H9 (cell line): ENCODE measurements at regions not wholly inside any gene's neighbourhood (a gene's known extent, or its start where the extent isn't known, plus 50 kb on each side); places are given as distances from the start of the nearest gene placed in this dataset.

Experiments used
- DNase-seq: peaks from one replicate; pipeline ENCODE4 v3.0.0-alpha.2; 2017
- H2AFZ ChIP-seq: one replicate; pipeline ENCODE4 v1.6.1; 2013; ENCODE audit warnings: mild to moderate bottlenecking, low read length, control low read depth, moderate library complexity
- H2AK5ac ChIP-seq: 2 replicates; pipeline ENCODE4 v1.6.1; 2013; ENCODE audit warnings: low read length, control low read depth, mixed read lengths; ENCODE audit not compliant: insufficient read length
- H2BK120ac ChIP-seq: one replicate; pipeline ENCODE4 v1.6.1; 2013; ENCODE audit warnings: low read depth, mild to moderate bottlenecking, low read length, control low read depth, inconsistent platforms; ENCODE audit not compliant: poor library complexity, severe bottlenecking
- H2BK12ac ChIP-seq: 2 replicates; pipeline ENCODE4 v1.6.1; 2013; ENCODE audit warnings: low read length, control low read depth, mixed read lengths, low read depth; ENCODE audit not compliant: insufficient read length
- H2BK15ac ChIP-seq: 2 replicates; pipeline ENCODE4 v1.6.1; 2013; ENCODE audit warnings: low read depth, low read length, control low read depth
- H2BK20ac ChIP-seq: one replicate; pipeline ENCODE4 v1.6.1; 2013; ENCODE audit warnings: low read depth, mild to moderate bottlenecking, low read length, control low read depth, inconsistent platforms; ENCODE audit not compliant: poor library complexity, severe bottlenecking
- H2BK5ac ChIP-seq: 2 replicates; pipeline ENCODE4 v1.6.1; 2013; ENCODE audit warnings: low read length, control low read depth, mixed read lengths; ENCODE audit not compliant: insufficient read length
- H3K14ac ChIP-seq: 2 replicates; pipeline ENCODE4 v1.6.1; 2013; ENCODE audit warnings: low read length, control low read depth; ENCODE audit not compliant: insufficient read depth
- H3K18ac ChIP-seq: 2 replicates; pipeline ENCODE4 v1.6.1; 2013; ENCODE audit warnings: low read depth, mild to moderate bottlenecking, mixed read lengths, low read length, control low read depth; ENCODE audit not compliant: insufficient read length
- H3K23ac ChIP-seq: 2 replicates; pipeline ENCODE4 v1.6.1; 2013; ENCODE audit warnings: low read length, control low read depth, mixed read lengths, low read depth; ENCODE audit not compliant: insufficient read length
- H3K23me2 ChIP-seq: 2 replicates; pipeline ENCODE4 v1.6.1; 2013; ENCODE audit warnings: low read depth, mild to moderate bottlenecking, mixed read lengths, low read length, control low read depth; ENCODE audit not compliant: insufficient read length, poor library complexity, severe bottlenecking
- H3K27ac ChIP-seq: 2 replicates; pipeline ENCODE4 v1.5.1; 2013; ENCODE audit warnings: low read length, control low read depth, mixed read lengths, low read depth; ENCODE audit not compliant: insufficient read length
- H3K27me3 ChIP-seq: 2 replicates; pipeline ENCODE4 v1.6.1; 2013; ENCODE audit warnings: low read length, control low read depth, inconsistent platforms; ENCODE audit not compliant: insufficient read depth
- H3K4ac ChIP-seq: 2 replicates; pipeline ENCODE4 v1.6.1; 2013; ENCODE audit warnings: low read depth, mild to moderate bottlenecking, control low read depth, inconsistent platforms, low read length, moderate library complexity
- H3K4me1 ChIP-seq: 2 replicates; pipeline ENCODE4 v1.6.1; 2013; ENCODE audit warnings: low read length, control low read depth, inconsistent platforms; ENCODE audit not compliant: insufficient read depth
- H3K4me2 ChIP-seq: 2 replicates; pipeline ENCODE4 v1.6.1; 2013; ENCODE audit warnings: low read length, control low read depth, mixed read lengths; ENCODE audit not compliant: insufficient read length, insufficient read depth
- H3K56ac ChIP-seq: 2 replicates; pipeline ENCODE4 v1.6.1; 2013; ENCODE audit warnings: low read depth, mild to moderate bottlenecking, mixed read lengths, low read length, control low read depth; ENCODE audit not compliant: insufficient read length
- H3K79me1 ChIP-seq: 2 replicates; pipeline ENCODE4 v1.6.1; 2013; ENCODE audit warnings: low read depth, mild to moderate bottlenecking, moderate library complexity, low read length, control low read depth, inconsistent platforms; ENCODE audit not compliant: insufficient read depth, poor library complexity, severe bottlenecking
- H3K79me2 ChIP-seq: 2 replicates; pipeline ENCODE4 v1.6.1; 2013; ENCODE audit warnings: low read length, control low read depth, inconsistent platforms; ENCODE audit not compliant: insufficient read depth
- H3K9ac ChIP-seq: 2 replicates; pipeline ENCODE4 v1.6.1; 2013; ENCODE audit warnings: low read length, control low read depth, mixed read lengths; ENCODE audit not compliant: insufficient read length; ENCODE audit errors: extremely low read depth
- H3K9me3 ChIP-seq: one replicate; pipeline ENCODE4 v1.6.1; 2013; ENCODE audit warnings: low read depth, low read length, inconsistent platforms; ENCODE audit not compliant: control insufficient read depth
- H3T11ph ChIP-seq: one replicate; pipeline ENCODE4 v1.6.1; 2013; ENCODE audit warnings: mild to moderate bottlenecking, low read length, control low read depth, inconsistent platforms
- H4K20me1 ChIP-seq: one replicate; pipeline ENCODE4 v1.6.1; 2013; ENCODE audit not compliant: control insufficient read depth, insufficient read length, insufficient read depth
- H4K5ac ChIP-seq: 2 replicates; pipeline ENCODE4 v1.6.1; 2013; ENCODE audit warnings: low read depth, mild to moderate bottlenecking, mixed read lengths, low read length, control low read depth; ENCODE audit not compliant: insufficient read length
- H4K8ac ChIP-seq: replicated peaks from 2 replicates; pipeline ENCODE4 v1.6.1; 2013; ENCODE audit warnings: low read length, control low read depth, mixed read lengths, low read depth; ENCODE audit not compliant: insufficient read length
- H4K91ac ChIP-seq: 2 replicates; pipeline ENCODE4 v1.6.1; 2013; ENCODE audit warnings: low read depth, mild to moderate bottlenecking, moderate library complexity, mixed read lengths, low read length, control low read depth; ENCODE audit not compliant: insufficient read length
- H3K27ac Mint-ChIP-seq, 3 experiments: 2 replicates in 2 of 3; 3 replicates in 1 of 3; pipeline ENCODE4 v1.8.0; 2020 to 2021; ENCODE audit warnings: mixed read lengths in 3 of 3, mild to moderate bottlenecking in 1 of 3, moderate library complexity in 1 of 3
- H3K27me3 Mint-ChIP-seq: 2 replicates; pipeline ENCODE4 v1.8.0; 2021; ENCODE audit warnings: low read depth, mild to moderate bottlenecking, moderate library complexity, mixed read lengths
- H3K36me3 Mint-ChIP-seq, 3 experiments: 2 replicates in 2 of 3; 3 replicates in 1 of 3; pipeline ENCODE4 v1.8.0; 2020 to 2021; ENCODE audit warnings: low read depth in 3 of 3, mixed read lengths in 3 of 3; ENCODE audit not compliant: insufficient read depth in 1 of 3
- H3K4me1 Mint-ChIP-seq, 2 experiments: 2 replicates each; pipeline ENCODE4 v1.8.0; 2020; ENCODE audit warnings: mixed read lengths in 2 of 2
- H3K4me3 Mint-ChIP-seq, 2 experiments: 2 replicates in 1 of 2; 3 replicates in 1 of 2; pipeline ENCODE4 v1.8.0; 2020 to 2021; ENCODE audit warnings: mild to moderate bottlenecking in 2 of 2, mixed read lengths in 2 of 2, moderate library complexity in 1 of 2
- H3K9me3 Mint-ChIP-seq, 2 experiments: 2 replicates in 1 of 2; 3 replicates in 1 of 2; pipeline ENCODE4 v1.8.0; 2020; ENCODE audit warnings: mild to moderate bottlenecking in 2 of 2, mixed read lengths in 2 of 2, moderate library complexity in 1 of 2
- CTCF ChIP-seq: fragments of 200-600 bp; sonication (generic); conservative IDR thresholded peaks from 3 replicates; pipeline ENCODE4 v1.8.0; 2021; ENCODE audit warnings: antibody characterized with exemption, mild to moderate bottlenecking
- WGBS: extraction: QIAGEN DNeasy Blood & Tissue Kit; methylation state at CpG from one replicate; pipeline ENCODE4 v1.1.7; 2013; ENCODE audit warnings: missing lambda C conversion rate, low lambda C conversion rate, mixed read lengths; ENCODE audit not compliant: insufficient read length; ENCODE audit errors: extremely low coverage; 5-methylcytosine and 5-hydroxymethylcytosine counted together

- H4K5ac ChIP-seq: no peak overlapping the region
- H3K18ac ChIP-seq: no peak overlapping the region
- no peak overlapping the region for H3K27ac ChIP-seq
- H3T11ph ChIP-seq: no peak overlapping the region
- H2AFZ ChIP-seq: no peak overlapping the region
- no peak overlapping the region for H2BK20ac ChIP-seq
- 0 out of 2 replicates have a peak, but pooled peaks cover 1% of the 10 kb centered on the region for H3K27me3 Mint-ChIP-seq
- H4K8ac ChIP-seq: no peak overlapping the region
- H3K23ac ChIP-seq: no peak overlapping the region
- H4K91ac ChIP-seq: no peak overlapping the region
- no peak overlapping the region for H3K4me2 ChIP-seq
- no peaks in the 10 kb centered on the region for H3K36me3 Mint-ChIP-seq
- H3K9me3 ChIP-seq: no peaks in the 10 kb centered on the region
- H3K9me3 Mint-ChIP-seq: no peaks in the 10 kb centered on the region
- H3K27ac Mint-ChIP-seq: no peak overlapping the region
- H2AK5ac ChIP-seq: no peak overlapping the region
- no peak overlapping the region for H3K4me3 Mint-ChIP-seq
- no peaks in the 10 kb centered on the region for H3K79me2 ChIP-seq
- H3K4me1 Mint-ChIP-seq: no peaks in the 10 kb centered on the region
- DNase-seq: no peak
- no peak overlapping the region for H3K14ac ChIP-seq
- H3K9ac ChIP-seq: no peak overlapping the region
- no peaks in the 10 kb centered on the region for H3K23me2 ChIP-seq
- H3K79me1 ChIP-seq: no peaks in the 10 kb centered on the region
- no peak for TF ChIP-seq CTCF
- H3K56ac ChIP-seq: no peak overlapping the region
- H2BK5ac ChIP-seq: no peak overlapping the region
- no peaks in the 10 kb centered on the region for H3K4me1 ChIP-seq
- no peaks in the 10 kb centered on the region for H3K27me3 ChIP-seq
- no CpG with 5 or more reads among the region's 2 CpGs for WGBS
- no peak overlapping the region for H3K4ac ChIP-seq
- no peaks in the 10 kb centered on the region for H4K20me1 ChIP-seq
- H2BK120ac ChIP-seq: no peak overlapping the region
- H2BK12ac ChIP-seq: no peak overlapping the region
- H2BK15ac ChIP-seq: no peak overlapping the region
These were observed 195.1 kb downstream of the ETS1 start for GRCh38 chr11:128392259-128392658.
